Kidney (tissue), 13 donors: ENCODE measurements at regions not wholly inside any gene's neighbourhood (a gene's known extent, or its start where the extent isn't known, plus 50 kb on each side); places are given as distances from the start of the nearest gene placed in this dataset.

Experiments
- DNase-seq, 5 donors: peaks; one replicate each; pipeline ENCODE4 v3.0.0-alpha.2; 2013 to 2020
- FAIRE-seq: peaks from 2 replicates; lab custom pipeline; 2012; peaks lifted over from hg19 to GRCh38; lab: Jason Lieb, UNC
- H3K27ac ChIP-seq, 2 donors: one replicate each; pipeline ENCODE4 v1.7.0; 2013; ENCODE audit warnings: low read depth in 2 of 2, low read length in 2 of 2, inconsistent platforms in 1 of 2
- H3K27me3 ChIP-seq: one replicate; pipeline ENCODE4 v1.7.1; 2013; ENCODE audit warnings: low read length, inconsistent platforms; ENCODE audit not compliant: control insufficient read depth, insufficient read depth
- H3K36me3 ChIP-seq, 3 donors: one replicate each; pipeline versions ENCODE4 v1.7.0 to v1.7.1; 2013; ENCODE audit warnings: low read length in 3 of 3, control low read depth in 1 of 3, inconsistent platforms in 1 of 3; ENCODE audit not compliant: insufficient read depth in 3 of 3, control insufficient read depth in 2 of 3
- H3K4me1 ChIP-seq, 3 donors: one replicate each; pipeline versions ENCODE4 v1.7.0 to v1.7.1; 2013; ENCODE audit warnings: low read length in 3 of 3, inconsistent platforms in 1 of 3, low read depth in 1 of 3; ENCODE audit not compliant: control insufficient read depth in 2 of 3, insufficient read depth in 2 of 3
- H3K4me3 ChIP-seq, 3 donors: one replicate each; pipeline versions ENCODE4 v1.7.0 to v1.8.1; 2013; ENCODE audit warnings: low read length in 3 of 3, control low read depth in 1 of 3, inconsistent platforms in 1 of 3
- H3K9ac ChIP-seq, 3 donors: one replicate each; pipeline versions ENCODE4 v1.7.0 to v1.7.1; 2013; ENCODE audit warnings: low read length in 3 of 3, control low read depth in 1 of 3, inconsistent platforms in 1 of 3
- H3K9me3 ChIP-seq, 3 donors: one replicate each; pipeline versions ENCODE4 v1.7.0 to v1.7.1; 2013; ENCODE audit warnings: low read length in 3 of 3, control low read depth in 1 of 3, inconsistent platforms in 1 of 3; ENCODE audit not compliant: control insufficient read depth in 2 of 3, insufficient read depth in 1 of 3
- intact Hi-C: fragments of 100-400 bp; cut with DNase I; formaldehyde crosslinking; loops from one replicate; pipeline ENCODE4 v1.11.1; 2022
- TF ChIP-seq, protein P1 (sequence below): IDR thresholded peaks from 3 replicates; pipeline ENCODE4 v1.5.1; 2012; ENCODE audit warnings: mild to moderate bottlenecking, moderate library complexity, borderline replicate concordance; ENCODE audit not compliant: insufficient read depth; ENCODE audit errors: extremely low read depth
- donor health status: control.
- donor health status: control.
- donor health status: control.
- donor health status: control.
- donor health status: control.
- donor health status: DM: yes; HTN: yes; CAD: no.
- donor health status: Normal renal cell carcinoma (clear cell type).

GRCh38 chr16:79367822-79368221, 232.7 kb downstream of the MAF start:
- no peaks in the 10 kb centered on the region for H3K4me1 ChIP-seq
- H3K27ac ChIP-seq, result no peak overlapping the region
- FAIRE-seq (no peak), DNase-seq (no peak)
- H3K36me3 ChIP-seq, result no peaks in the 10 kb centered on the region
- H3K4me3 ChIP-seq, result no peak overlapping the region
- intact Hi-C loops, result no loop called here
- no peaks in the 10 kb centered on the region for H3K27me3 ChIP-seq
- TF ChIP-seq, protein P1, sequence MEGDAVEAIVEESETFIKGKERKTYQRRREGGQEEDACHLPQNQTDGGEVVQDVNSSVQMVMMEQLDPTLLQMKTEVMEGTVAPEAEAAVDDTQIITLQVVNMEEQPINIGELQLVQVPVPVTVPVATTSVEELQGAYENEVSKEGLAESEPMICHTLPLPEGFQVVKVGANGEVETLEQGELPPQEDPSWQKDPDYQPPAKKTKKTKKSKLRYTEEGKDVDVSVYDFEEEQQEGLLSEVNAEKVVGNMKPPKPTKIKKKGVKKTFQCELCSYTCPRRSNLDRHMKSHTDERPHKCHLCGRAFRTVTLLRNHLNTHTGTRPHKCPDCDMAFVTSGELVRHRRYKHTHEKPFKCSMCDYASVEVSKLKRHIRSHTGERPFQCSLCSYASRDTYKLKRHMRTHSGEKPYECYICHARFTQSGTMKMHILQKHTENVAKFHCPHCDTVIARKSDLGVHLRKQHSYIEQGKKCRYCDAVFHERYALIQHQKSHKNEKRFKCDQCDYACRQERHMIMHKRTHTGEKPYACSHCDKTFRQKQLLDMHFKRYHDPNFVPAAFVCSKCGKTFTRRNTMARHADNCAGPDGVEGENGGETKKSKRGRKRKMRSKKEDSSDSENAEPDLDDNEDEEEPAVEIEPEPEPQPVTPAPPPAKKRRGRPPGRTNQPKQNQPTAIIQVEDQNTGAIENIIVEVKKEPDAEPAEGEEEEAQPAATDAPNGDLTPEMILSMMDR, result no peak
- H3K9me3 ChIP-seq, result peaks cover 0 to 6% (median 0%) of the 10 kb centered on the region in 3 donors
- no peak overlapping the region for H3K9ac ChIP-seq

- no peak overlapping the region for H3K4me3 ChIP-seq
- H3K4me1 ChIP-seq, result no peaks in the 10 kb centered on the region
- intact Hi-C loops, result no loop called here
- no peaks in the 10 kb centered on the region for H3K36me3 ChIP-seq
- DNase-seq (no peak), FAIRE-seq (no peak)
- H3K27ac ChIP-seq, result no peak overlapping the region
- TF ChIP-seq, protein P1, result no peak
- no peaks in the 10 kb centered on the region for H3K27me3 ChIP-seq
- peaks cover 0 to 6% (median 0%) of the 10 kb centered on the region in 3 donors for H3K9me3 ChIP-seq
- H3K9ac ChIP-seq, result no peak overlapping the region
Measured at GRCh38 chr16:79366635-79367034, 233.9 kb downstream of the MAF start.

DNA sequence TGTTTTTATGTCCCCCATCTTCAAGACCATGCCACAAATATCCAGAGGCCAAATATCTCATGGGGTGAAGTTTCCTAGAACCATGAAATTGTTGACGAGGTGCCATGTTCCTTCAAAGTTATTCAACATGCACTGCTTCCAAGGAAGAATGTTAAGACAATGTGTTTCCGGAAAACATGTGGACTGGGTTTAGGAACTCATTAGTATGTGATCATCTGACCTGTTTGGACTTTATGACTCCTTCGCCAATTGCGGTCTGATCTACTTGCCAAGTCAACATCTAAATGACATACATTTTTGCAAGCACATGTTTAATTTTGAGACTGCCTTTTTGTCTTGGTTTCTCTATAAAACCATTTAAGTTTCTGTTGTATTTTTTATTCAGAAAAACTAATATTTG, 234.8 kb downstream of the MAF start:
- TF ChIP-seq, protein P1, result no peak
- FAIRE-seq, result no peak
- intact Hi-C loops, result no loop called here
- Histone ChIP-seq H3K4me1 (no peaks in the 10 kb centered on the region), H3K27me3 (no peaks in the 10 kb centered on the region), H3K36me3 (no peaks in the 10 kb centered on the region), H3K27ac (no peak overlapping the region), H3K9me3 (no peaks in the 10 kb centered on the region), H3K4me3 (no peak overlapping the region), H3K9ac (no peak overlapping the region)
- no peak for DNase-seq

DNA sequence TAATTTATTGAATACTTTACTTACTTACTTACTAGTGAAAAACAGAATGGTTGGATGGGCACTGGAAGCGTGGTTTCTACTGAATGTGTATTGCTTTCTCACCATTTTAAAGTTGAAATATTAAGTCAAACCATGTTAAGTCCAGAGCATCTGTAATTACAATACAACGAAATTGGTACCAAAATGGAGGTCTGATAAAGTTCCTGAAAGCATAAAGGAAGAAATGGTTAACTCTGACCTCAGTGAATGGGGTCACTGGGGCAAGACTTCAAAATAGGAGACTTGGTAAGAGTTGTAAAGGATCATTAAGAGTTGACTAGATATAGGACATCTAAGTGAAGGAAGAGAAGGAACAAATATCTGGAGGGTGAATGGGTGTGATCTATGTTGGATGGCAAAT, 237.1 kb downstream of the MAF start:
- Histone ChIP-seq H3K36me3 (no peaks in the 10 kb centered on the region), H3K9me3 (no peaks in the 10 kb centered on the region), H3K4me1 (no peaks in the 10 kb centered on the region), H3K27ac (no peak overlapping the region), H3K4me3 (no peak overlapping the region), H3K27me3 (no peaks in the 10 kb centered on the region), H3K9ac (no peak overlapping the region)
- FAIRE-seq, result no peak
- DNase-seq, result no peak
- TF ChIP-seq, protein P1, result no peak
- intact Hi-C loops, result no loop called here
